ENCODE measurements at regions not wholly inside any gene's neighbourhood (a gene's known extent, or its start where the extent isn't known, plus 50 kb on each side); places are given as distances from the start of the nearest gene placed in this dataset.
"Not testable (repeated sequence)": the region's sequence is repeated elsewhere in the genome, so short reads cannot be mapped to it uniquely, and the experiment has no call there.

DNA sequence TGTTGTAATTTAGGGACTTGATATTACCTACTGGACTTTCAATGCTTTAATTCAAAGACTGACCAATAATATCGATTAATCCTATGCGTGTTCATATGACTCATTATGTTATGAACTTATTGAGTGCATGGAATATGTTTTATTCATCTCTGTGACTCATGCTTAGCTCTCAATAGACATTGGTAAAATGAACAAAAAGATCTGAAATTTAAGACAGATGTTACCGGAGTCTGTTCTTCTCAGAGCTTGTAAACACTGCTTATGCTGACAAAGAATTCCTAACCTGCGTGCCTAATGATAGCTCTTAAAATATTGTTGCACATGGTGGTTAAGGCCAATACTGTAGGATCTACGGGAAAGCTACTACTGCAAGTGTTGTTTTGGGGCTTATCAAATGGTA is 131.5 kb upstream of the ACBD5 start:
- DNase-seq (ENCODE audit: extremely low spot score), result no peak
- POLR2A ChIA-PET, result no interaction called here
- CTCF ChIA-PET, result interaction anchor here (0.8 to 1.7 kb wide), 3 partner anchors 11 to 286 kb away, joined by 3 to 5 read pairs (median 3); no protein-coding TSS in a partner anchor
- TF ChIP-seq, protein P1, sequence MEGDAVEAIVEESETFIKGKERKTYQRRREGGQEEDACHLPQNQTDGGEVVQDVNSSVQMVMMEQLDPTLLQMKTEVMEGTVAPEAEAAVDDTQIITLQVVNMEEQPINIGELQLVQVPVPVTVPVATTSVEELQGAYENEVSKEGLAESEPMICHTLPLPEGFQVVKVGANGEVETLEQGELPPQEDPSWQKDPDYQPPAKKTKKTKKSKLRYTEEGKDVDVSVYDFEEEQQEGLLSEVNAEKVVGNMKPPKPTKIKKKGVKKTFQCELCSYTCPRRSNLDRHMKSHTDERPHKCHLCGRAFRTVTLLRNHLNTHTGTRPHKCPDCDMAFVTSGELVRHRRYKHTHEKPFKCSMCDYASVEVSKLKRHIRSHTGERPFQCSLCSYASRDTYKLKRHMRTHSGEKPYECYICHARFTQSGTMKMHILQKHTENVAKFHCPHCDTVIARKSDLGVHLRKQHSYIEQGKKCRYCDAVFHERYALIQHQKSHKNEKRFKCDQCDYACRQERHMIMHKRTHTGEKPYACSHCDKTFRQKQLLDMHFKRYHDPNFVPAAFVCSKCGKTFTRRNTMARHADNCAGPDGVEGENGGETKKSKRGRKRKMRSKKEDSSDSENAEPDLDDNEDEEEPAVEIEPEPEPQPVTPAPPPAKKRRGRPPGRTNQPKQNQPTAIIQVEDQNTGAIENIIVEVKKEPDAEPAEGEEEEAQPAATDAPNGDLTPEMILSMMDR (IDR thresholded peaks at IDR 0.05; ENCODE audit: control extremely low read depth, extremely low read depth, low read depth, missing control alignments), result no peak

DNA sequence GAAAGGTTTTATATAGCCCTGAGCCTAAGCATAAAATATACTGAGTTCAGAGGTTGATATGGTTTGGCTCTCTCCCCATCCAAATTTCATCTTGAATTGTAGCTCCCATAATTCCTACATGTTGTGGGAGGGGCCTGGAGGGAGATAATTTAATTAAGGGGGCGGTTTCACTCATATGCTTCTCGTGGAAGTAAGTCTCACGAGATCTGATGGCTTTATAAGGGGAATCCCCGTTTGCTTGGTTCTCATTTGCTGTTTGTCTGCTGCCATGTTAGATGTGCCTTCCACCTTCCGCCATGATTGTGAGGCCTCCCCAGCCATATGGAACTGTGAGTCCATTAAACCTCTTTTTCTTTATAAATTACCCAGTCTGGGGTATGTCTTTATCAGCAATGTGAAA is 130.8 kb upstream of the ACBD5 start:
- POLR2A ChIA-PET, result not testable (repeated sequence)
- CTCF ChIA-PET, result interaction anchor here (0.9 to 1.7 kb wide), 3 partner anchors 10 to 15 kb away, joined by 3 to 5 read pairs (median 4); no protein-coding TSS in a partner anchor

DNA sequence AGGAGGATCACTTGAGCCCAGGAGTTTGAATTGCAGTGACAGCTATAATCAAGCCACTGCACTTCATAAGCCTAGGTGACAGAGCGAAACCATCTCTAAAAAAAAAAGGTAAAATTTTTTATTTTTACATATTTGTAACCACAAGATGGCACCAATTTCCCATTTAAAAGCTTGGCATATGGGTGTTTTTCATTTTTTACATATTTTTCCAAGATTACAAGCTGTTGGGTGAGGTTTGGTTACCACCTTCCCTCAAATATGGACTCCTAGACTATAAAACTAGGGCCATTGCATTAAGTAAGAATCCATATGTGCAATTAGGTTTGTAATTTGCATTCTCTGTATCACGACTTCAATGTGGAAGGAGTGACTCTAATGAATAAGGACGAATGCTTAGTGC is 129.3 kb upstream of the ACBD5 start:
- DNase-seq (ENCODE audit: extremely low spot score), result no peak
- ChIA-PET POLR2A (no interaction called here), CTCF (interaction anchor here (1.1 kb wide), 2 partner anchors 9 to 1012 kb away, joined by 3 to 4 read pairs; no protein-coding TSS in a partner anchor)
- TF ChIP-seq, protein P1 (IDR thresholded peaks at IDR 0.05; ENCODE audit: control extremely low read depth, extremely low read depth, low read depth, missing control alignments), result no peak

More for the DNA sequence above, 130.8 kb upstream of the ACBD5 start:
- not testable (repeated sequence) for DNase-seq (ENCODE audit: extremely low spot score)

DNA sequence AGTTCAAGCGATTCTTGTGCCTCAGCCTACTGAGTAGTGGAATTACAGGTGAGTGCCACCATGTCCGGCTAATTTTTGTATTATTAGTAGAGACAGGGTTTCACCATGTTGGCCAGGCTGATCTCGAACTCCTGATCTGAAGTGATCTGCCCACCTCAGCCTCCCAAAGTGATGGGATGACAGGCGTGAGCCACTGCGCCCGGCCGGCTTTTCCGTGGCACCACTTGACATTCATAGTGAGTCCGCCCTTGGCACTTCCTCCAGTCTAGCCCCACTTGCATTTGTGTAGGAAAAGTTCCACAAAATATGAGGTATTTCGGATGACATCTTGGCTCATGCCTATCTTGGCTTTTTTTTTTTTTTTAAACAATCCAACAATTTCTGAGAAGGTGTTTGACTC is 128.1 kb upstream of the ACBD5 start:
- DNase-seq (ENCODE audit: extremely low spot score), result no peak
- TF ChIP-seq, protein P1 (IDR thresholded peaks at IDR 0.05; ENCODE audit: control extremely low read depth, extremely low read depth, low read depth, missing control alignments), result no peak
- ChIA-PET POLR2A (no interaction called here), CTCF (no interaction called here)

DNA sequence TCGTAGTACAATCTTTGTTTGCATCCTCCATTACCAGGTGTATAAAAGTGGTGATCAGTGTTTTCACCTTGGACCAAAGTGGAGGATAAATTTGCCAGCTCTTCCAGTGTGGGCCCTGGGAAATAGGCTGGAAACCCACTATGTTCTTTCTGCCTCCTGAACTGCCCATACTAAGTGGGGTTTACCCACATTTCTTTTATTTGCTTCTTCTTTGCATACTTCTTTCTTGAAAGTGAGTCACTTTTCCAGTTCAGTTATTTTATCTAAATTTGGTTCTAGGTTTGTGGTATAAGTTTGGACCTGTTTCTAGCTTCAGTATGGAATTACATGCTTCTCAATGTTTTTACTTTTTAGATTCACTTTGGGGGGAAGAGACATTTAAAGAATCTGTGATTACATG is 126.2 kb upstream of the ACBD5 start:
- ChIA-PET POLR2A (no interaction called here), CTCF (interaction anchor here (0.8 to 1.7 kb wide), 2 partner anchors 8 to 10 kb away, joined by 3 to 5 read pairs; no protein-coding TSS in a partner anchor)
- no peak for DNase-seq (ENCODE audit: extremely low spot score)
- TF ChIP-seq, protein P1 (IDR thresholded peaks at IDR 0.05; ENCODE audit: control extremely low read depth, extremely low read depth, low read depth, missing control alignments), result no peak

DNA sequence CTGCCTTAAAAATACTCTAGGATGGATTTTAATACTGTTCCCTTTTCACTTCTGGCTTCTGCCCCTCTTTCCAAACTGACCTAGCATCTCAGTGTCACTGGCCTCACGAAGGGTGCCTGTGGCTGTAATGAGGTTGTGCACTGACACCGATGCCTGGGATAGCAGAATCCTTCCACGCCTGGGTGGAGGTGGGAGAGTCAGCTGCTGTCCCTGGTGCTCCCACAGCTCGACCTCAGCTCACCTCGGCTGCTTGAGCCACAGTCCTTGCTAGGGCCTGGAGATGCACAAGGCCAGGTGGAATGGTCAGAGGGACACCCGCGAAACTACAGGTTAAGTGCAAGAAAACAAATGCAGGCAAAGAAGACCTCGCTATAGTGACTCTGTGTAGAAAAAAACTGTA is 123.4 kb upstream of the ACBD5 start:
- POLR2A ChIA-PET, result no interaction called here
- CTCF ChIA-PET, result interaction anchor here (1.1 to 1.6 kb wide), 2 partner anchors 13 to 26 kb away, joined by 3 read pairs; no protein-coding TSS in a partner anchor
- TF ChIP-seq, protein P1 (IDR thresholded peaks at IDR 0.05; ENCODE audit: control extremely low read depth, extremely low read depth, low read depth, missing control alignments), result no peak
- DNase-seq (ENCODE audit: extremely low spot score), result no peak

DNA sequence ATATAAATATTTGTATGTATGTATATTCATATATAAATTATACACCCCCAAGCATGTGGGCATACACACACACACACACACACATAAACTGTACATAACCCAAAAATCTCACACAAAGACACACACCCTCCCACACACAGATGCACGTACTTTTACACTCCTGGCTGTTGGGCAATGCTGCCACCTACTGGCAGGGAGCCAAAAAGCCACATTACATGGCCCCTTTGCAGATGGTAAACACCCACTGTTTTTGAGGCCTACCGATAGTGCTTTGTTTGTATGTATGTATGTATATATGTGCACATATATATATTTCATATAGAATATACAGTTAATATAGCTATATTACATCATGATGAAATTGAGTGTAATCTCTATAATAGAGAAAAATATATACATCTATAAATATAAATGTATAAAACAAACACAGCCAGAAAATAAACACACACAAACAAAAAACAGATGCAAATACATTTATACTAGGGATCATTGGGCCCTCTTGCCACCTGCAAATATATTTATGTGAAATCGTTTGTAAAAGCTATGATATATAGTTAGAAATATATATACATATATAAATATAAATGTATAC is 120.1 kb upstream of the ACBD5 start:
- peak; percentile 67 for DNase-seq (ENCODE audit: extremely low spot score)
- CTCF ChIA-PET, result interaction anchor here (0.6 to 2.2 kb wide), 24 partner anchors 9 to 635 kb away, joined by 3 to 13 read pairs (median 4); no protein-coding TSS in a partner anchor
- TF ChIP-seq, protein P1 (IDR thresholded peaks at IDR 0.05; ENCODE audit: control extremely low read depth, extremely low read depth, low read depth, missing control alignments), result peak; percentile 93
- POLR2A ChIA-PET, result no interaction called here

All from GM10248 (cell line).